Mucosa of descending colon (tissue), 3 donors: ENCODE measurements at regions not wholly inside any gene's neighbourhood (a gene's known extent, or its start where the extent isn't known, plus 50 kb on each side); places are given as distances from the start of the nearest gene placed in this dataset.

Experiments
- ATAC-seq: fragments of 200-7000 bp; cut with Tn5 transposase; one replicate; pipeline ENCODE4 v1.9.1; 2020; ENCODE audit warnings: mild to moderate bottlenecking, moderate library complexity
- DNase-seq, 3 donors: peaks; one replicate each; pipeline ENCODE4 v3.0.0-alpha.2; 2020
- H3K36me3 ChIP-seq: fragments of 200-600 bp; one replicate; pipeline ENCODE4 v1.8.0; 2021; ENCODE audit warnings: low read depth, mild to moderate bottlenecking
- H3K4me1 ChIP-seq: fragments of 200-600 bp; one replicate; pipeline ENCODE4 v1.8.0; 2021; ENCODE audit warnings: low read depth, mild to moderate bottlenecking
- H3K4me3 ChIP-seq: fragments of 200-600 bp; one replicate; pipeline ENCODE4 v1.8.0; 2021; ENCODE audit warnings: mild to moderate bottlenecking
- H3K9me3 ChIP-seq: fragments of 200-600 bp; one replicate; pipeline ENCODE4 v1.8.0; 2021; ENCODE audit warnings: mild to moderate bottlenecking
- intact Hi-C, 2 donors: fragments of 100-400 bp; cut with DNase I in 1 of 2; cut with micrococcal nuclease in 1 of 2; formaldehyde crosslinking; loops; one replicate each; pipeline versions ENCODE4 v1.11.0 to v1.11.1; 2022; cut with DNase I, micrococcal nuclease
- TF ChIP-seq, protein P1 (sequence below): fragments of 200-600 bp; IDR thresholded peaks from one replicate; pipeline ENCODE4 v1.8.0; 2022; ENCODE audit warnings: antibody characterized with exemption, mild to moderate bottlenecking
- donor health status: DM: no; HTN: no; CAD: no; lungs with moderate emphysema.
- donor health status: DM: no; HTN: no; CAD: no.
- donor health status: DM: no; HTN: yes; CAD: no.

DNA sequence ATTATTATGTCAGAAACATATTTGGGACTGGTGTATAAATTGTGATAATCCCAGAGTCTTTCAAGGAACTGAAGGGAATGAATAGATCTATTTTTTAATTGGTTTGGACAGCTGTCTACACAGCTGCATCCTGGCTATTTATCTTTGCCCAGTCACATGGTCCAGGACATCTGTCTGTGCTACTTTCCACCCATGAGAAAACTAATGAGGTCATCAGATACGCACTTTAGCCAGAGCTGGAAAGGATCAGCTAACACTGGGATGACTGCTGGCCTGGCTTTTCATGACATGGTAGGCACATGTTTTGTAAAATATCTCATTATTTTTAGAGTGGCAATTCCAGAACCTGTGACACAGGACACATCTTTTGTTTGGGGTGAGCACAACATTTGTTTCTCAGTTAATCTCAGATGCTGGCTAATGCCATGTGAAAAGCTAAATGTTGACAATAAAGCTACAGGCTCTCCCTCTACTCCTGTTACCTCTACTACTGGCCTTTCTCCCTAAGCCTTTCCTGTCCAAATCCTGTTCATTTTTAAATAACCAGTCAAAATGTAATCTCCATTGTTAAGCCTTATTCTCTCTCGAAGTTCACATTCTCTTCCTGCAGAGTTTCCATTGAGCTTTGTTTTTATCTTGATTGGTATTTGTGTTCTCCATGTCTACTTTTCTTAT, 500.7 kb downstream of the RIT2 start:
- ATAC-seq (peak; percentile 60), DNase-seq (no peak)
- no peak overlapping the region for H3K4me3 ChIP-seq
- TF ChIP-seq, protein P1, sequence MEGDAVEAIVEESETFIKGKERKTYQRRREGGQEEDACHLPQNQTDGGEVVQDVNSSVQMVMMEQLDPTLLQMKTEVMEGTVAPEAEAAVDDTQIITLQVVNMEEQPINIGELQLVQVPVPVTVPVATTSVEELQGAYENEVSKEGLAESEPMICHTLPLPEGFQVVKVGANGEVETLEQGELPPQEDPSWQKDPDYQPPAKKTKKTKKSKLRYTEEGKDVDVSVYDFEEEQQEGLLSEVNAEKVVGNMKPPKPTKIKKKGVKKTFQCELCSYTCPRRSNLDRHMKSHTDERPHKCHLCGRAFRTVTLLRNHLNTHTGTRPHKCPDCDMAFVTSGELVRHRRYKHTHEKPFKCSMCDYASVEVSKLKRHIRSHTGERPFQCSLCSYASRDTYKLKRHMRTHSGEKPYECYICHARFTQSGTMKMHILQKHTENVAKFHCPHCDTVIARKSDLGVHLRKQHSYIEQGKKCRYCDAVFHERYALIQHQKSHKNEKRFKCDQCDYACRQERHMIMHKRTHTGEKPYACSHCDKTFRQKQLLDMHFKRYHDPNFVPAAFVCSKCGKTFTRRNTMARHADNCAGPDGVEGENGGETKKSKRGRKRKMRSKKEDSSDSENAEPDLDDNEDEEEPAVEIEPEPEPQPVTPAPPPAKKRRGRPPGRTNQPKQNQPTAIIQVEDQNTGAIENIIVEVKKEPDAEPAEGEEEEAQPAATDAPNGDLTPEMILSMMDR: no peak
- intact Hi-C loops: no loop called here
- no peaks in the 10 kb centered on the region for H3K36me3 ChIP-seq
- no peaks in the 10 kb centered on the region for H3K4me1 ChIP-seq
- no peaks in the 10 kb centered on the region for H3K9me3 ChIP-seq

DNA sequence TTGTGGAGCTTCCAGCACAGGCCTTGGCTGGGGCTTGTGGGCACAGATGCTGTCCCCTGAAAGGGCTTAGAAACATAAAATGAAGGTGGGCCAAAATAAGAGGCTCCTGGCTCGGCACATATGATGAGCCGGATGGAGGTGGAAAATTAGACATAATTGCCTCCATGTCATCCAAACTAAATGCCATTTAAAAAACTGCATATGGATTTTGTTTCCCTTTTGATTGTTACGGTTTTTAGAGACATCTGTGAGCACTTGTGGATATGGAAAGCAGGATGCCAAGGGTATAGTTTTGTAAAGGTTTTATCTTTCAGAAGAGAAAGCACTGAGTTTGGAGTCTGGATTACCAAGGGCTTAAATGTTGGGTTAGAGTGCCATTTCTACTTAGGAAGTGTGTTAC, 498.3 kb downstream of the RIT2 start:
- no peaks in the 10 kb centered on the region for H3K9me3 ChIP-seq
- TF ChIP-seq, protein P1: no peak
- ATAC-seq (no peak), DNase-seq (no peak)
- no peaks in the 10 kb centered on the region for H3K36me3 ChIP-seq
- no peaks in the 10 kb centered on the region for H3K4me1 ChIP-seq
- no peak overlapping the region for H3K4me3 ChIP-seq
- intact Hi-C loops: no loop called here

DNA sequence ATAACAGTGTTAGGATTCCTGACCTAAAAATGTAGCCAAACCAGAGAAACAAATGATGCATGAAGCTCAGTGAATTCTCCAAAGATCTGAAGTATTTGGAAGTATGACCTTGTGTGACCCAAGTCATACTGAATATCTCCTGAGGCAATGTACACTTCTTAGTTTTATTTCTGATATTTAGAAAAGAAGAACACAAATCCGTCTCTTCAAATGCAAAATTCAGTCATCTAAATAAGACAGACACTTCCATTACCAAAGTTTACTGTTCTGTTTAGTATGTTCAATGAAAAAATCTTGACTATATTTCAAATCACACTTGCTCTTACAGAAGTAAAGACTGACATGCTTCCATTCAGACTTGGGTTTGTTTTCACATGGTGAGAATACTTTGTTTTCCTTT, 495.7 kb downstream of the RIT2 start:
- Histone ChIP-seq H3K36me3 (no peaks in the 10 kb centered on the region), H3K4me3 (no peak overlapping the region), H3K4me1 (no peaks in the 10 kb centered on the region), H3K9me3 (no peaks in the 10 kb centered on the region)
- TF ChIP-seq, protein P1: no peak
- intact Hi-C loops: no loop called here
- no peak for DNase-seq
- no peak for ATAC-seq

DNA sequence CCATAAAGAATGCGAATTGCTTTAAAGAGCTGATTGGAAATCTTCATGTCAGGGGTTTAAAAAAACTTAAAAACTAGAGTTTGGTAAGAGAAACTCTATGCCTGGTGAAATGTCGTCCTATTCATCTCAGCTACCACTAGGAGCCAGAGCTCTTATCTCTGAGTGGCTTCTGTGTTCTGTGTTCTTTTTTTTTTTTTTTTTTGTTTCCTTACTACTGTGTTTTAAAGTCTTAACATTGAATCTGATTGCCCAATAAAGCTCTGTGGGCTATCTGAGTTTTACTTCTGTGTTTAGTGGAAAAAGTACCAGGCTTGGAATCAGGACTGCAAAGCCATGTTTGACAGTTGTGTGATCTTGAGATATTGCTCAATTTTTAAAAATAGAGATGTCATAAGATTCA, 494.8 kb downstream of the RIT2 start:
- Histone ChIP-seq H3K9me3 (no peaks in the 10 kb centered on the region), H3K4me1 (no peaks in the 10 kb centered on the region), H3K36me3 (no peaks in the 10 kb centered on the region), H3K4me3 (no peak overlapping the region)
- TF ChIP-seq, protein P1: no peak
- intact Hi-C loops: no loop called here
- ATAC-seq (no peak), DNase-seq (no peak)

DNA sequence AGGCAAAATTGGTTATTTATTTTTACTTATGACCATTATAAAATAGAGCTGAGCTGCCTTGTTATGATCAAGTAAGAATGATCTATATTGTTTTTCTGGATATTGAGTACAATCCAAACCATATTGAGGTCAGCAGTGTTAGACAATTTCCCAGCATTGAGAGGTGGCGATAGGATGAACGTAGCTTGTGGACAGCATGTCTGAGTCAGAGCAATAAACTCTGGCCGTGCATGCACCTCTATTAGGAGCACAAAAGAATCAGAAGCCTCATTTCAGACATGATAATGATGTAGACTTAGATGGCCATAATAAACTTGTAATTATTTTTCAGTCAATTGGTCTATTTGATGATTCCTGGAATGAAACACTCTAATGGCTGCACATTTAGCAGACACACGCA, 491.6 kb downstream of the RIT2 start:
- DNase-seq (no peak), ATAC-seq (no peak)
- no peaks in the 10 kb centered on the region for H3K36me3 ChIP-seq
- H3K4me1 ChIP-seq: no peaks in the 10 kb centered on the region
- H3K4me3 ChIP-seq: no peak overlapping the region
- intact Hi-C loops: no loop called here
- TF ChIP-seq, protein P1: no peak
- no peaks in the 10 kb centered on the region for H3K9me3 ChIP-seq

DNA sequence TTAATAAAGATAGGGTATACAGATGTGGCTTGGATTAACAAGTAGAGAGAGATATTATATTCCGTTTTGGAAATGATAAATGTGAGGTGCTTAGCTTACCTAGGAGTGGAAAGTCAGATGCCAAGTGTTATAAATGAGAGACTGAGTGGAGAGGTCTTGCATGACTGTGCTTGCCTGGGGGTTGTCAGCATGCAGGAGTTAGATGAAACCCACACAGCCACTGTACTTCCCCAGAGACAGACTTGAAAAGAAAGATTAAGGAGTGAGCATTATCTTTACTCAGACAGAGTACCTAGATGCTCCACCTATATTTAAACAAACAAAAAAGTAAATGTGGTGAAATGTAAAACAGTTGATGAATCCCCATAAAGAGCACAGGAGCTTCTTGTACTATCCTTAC, 482.7 kb downstream of the RIT2 start:
- no peaks in the 10 kb centered on the region for H3K4me1 ChIP-seq
- no peaks in the 10 kb centered on the region for H3K9me3 ChIP-seq
- ATAC-seq: no peak
- no peak for DNase-seq
- H3K4me3 ChIP-seq: no peak overlapping the region
- no peaks in the 10 kb centered on the region for H3K36me3 ChIP-seq
- intact Hi-C loops: no loop called here
- TF ChIP-seq, protein P1: no peak
